NOMO-1 treated with dmso at 0.1 percent for 144 hours (cell line): ENCODE measurements at regions not wholly inside any gene's neighbourhood (a gene's known extent, or its start where the extent isn't known, plus 50 kb on each side); places are given as distances from the start of the nearest gene placed in this dataset.

Source experiments
- DNase-seq: peaks from one replicate; lab custom pipeline; 2025; ENCODE audit not compliant: unreplicated experiment; lab: John Stamatoyannopoulos, UW

GRCh38 chr10:44476409-44477045 lies 91.6 kb upstream of the CXCL12 start:
- no peak for DNase-seq

GRCh38 chr10:44477046-44477425 lies 92.1 kb upstream of the CXCL12 start:
- DNase-seq: no peak

- DNase-seq: no peak
These were observed 93.1 kb upstream of the CXCL12 start for GRCh38 chr10:44478040-44478439.

DNA sequence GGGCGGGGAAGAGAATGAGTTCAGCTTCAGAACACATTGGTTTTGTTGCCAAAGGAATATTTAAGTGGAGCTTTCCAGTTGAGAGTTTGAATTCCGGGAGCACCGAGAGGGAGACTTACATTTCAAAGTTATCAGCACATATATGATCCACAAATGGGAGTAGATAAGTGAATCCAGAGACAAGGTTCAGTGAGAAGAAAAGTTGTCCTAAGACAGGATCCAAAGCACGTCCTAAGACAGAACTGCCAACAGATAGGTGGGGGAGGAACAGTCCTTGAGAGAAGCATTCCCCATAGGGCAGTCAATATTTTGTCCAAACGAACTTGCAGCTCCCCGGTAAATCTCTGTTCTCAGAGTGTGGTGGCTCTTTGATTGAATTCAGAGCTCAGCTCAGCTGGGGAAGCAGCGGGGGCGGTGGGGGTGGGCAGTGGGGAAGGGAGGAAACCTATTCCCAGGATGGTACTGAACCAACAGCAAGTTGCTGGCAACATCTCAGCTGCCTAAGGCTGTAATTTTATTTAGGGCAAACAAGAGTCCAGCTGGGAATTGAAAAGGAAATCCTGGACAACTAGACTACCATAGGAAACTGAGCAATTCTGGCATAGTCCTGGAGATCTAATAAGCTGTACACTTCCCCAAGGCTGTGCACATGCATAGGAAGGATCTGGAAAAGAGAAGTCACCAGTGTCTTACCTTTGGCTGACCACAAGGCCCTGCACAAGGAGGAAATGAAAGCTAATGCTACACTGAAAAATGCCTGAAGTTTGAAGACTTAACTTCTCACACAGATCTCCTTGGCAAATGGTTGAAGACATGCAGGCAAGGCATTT lies 94.2 kb upstream of the CXCL12 start:
- DNase-seq: peak; percentile 31

DNA sequence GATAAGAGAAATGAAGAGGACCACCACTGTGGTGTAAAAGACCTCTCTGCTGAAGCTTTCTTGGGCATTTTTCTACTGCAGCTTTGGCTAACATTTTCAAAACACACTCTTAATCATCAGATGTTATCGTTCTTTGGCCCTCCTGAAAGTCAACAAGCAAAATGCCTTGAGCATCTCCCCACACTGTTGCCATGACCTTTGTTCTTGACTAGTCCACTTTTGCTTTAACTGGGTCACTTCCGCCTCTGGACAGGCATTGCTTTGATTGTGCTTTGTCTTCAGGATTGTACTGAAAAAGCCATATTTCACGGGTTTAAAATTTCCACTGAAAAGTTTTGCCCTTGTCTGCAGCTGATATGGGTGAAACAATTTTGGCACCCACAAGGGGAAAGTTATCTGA lies 107.8 kb upstream of the CXCL12 start:
- DNase-seq: no peak

DNA sequence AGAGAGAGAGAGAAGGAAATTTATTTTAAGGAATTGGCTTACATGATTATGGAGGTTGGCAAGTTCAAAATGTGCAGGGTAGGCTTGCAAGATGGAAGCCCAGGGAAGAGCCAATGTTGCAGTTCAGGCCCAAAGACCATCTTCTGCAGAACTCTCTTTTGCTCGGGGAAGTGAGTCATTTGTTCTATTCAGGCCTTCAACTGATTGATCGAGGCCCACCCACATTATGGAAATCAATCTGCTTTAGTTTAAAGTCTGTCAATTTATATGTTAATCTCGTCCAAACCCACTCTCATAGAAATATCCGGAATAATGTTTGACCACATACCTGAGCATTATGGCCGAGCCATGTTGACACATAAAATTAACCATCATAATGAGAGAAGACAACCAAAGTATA lies 113.3 kb upstream of the CXCL12 start:
- no peak for DNase-seq

- no peak for DNase-seq
These were observed 115.6 kb upstream of the CXCL12 start for GRCh38 chr10:44500451-44500850.

- no peak for DNase-seq
These were observed 121.5 kb upstream of the CXCL12 start for GRCh38 chr10:44506386-44506785.

- DNase-seq: no peak
These were observed 125.7 kb upstream of the CXCL12 start for GRCh38 chr10:44510379-44511115.

- no peak for DNase-seq
These were observed 126.3 kb upstream of the CXCL12 start for GRCh38 chr10:44511166-44511565.

- no peak for DNase-seq
These were observed 126.7 kb upstream of the CXCL12 start for GRCh38 chr10:44511601-44512000.

- no peak for DNase-seq
These were observed 127.6 kb upstream of the CXCL12 start for GRCh38 chr10:44512431-44513022.

DNA sequence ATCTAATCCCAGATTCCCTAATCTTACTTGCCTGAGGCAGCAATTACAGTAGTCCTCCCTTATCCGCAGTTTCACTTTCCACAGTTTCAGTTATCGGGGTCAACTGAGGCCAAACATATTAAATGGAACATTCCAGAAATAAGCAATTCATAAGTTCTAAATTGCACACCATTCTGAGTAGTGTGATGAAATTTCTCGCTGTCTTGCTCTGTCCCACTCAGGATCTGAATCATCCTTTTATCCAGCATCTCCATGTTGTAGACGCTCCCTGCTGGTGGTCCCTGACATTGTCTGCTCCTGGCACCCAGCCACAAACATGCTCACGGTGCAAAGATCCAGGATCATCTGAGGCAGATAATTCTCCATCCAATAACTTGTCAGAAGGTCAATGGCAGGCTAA lies 128.7 kb upstream of the CXCL12 start:
- DNase-seq: no peak

- no peak for DNase-seq
These were observed 132.0 kb upstream of the CXCL12 start for GRCh38 chr10:44516891-44517290.

DNA sequence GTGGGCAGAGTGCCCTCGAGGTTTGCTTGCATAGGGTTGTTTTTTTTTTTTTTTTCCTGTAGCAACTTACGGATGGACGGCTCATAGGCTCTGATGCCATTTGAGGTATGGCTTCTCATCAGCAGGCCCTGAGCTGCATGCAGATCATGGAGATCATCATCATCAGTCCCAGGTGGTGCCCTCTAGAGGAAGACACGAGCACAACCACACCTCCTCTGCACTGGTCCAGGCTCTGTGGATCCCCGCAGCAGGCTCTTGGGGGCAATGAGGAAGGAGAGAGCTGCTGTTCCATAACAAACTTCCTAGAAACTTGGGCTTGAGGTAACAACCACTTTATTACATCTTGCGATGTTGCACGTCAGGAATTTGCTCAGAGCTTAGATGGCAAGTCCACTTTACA lies 132.7 kb upstream of the CXCL12 start:
- no peak for DNase-seq

GRCh38 chr10:44519361-44519760 lies 134.5 kb upstream of the CXCL12 start:
- no peak for DNase-seq

- DNase-seq: no peak
These were observed 135.8 kb upstream of the CXCL12 start for GRCh38 chr10:44520651-44521050.

- no peak for DNase-seq
These were observed 154.3 kb upstream of the CXCL12 start for GRCh38 chr10:44539178-44539577.

DNA sequence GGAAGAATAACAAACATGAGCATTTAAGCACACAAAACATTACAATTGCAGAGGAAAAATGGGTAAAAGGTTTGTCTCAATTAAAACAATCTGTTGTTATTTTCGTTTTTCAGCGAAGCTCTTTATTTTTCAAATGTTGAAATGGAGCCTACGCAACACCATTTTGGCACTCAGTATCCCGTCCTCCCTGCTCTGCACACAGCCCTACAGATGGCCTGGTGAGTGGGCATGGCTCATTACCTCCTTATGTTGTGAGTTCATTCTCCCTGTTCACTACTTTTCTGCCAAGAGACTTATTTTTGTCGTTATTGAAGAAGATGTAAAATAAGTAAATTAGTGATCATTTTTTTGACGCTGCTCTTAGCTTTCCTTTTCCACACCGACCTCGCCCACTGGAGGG lies 167.8 kb upstream of the CXCL12 start:
- no peak for DNase-seq

DNA sequence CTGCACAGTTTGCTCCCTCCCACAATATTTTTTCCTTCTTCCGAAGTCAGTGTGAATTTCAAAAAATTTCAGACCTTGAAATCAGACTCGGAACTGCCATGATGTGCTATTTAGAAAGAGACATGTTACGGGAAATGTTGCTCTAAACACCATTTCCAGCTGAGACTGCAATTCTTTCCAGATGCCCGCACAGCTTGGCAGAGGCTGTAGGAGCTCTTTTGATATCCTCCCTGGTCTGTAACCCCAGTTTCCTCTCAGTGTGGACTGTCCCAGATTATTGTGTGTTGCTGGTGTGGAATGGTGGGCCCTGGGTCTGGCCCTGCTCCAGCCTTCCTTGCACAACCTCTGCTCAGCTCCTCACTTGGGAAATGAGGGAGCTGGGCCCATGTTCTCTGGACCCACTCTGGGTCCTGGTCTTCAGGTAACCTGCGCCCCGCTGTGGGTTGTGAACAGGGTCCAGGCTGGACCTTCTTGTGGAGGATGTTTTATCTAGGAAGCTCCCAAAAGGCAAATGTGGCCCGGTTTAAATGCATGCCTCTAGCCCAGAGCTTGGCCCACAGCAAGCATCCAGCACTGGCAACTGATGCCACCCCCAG lies 172.8 kb upstream of the CXCL12 start:
- no peak for DNase-seq

DNA sequence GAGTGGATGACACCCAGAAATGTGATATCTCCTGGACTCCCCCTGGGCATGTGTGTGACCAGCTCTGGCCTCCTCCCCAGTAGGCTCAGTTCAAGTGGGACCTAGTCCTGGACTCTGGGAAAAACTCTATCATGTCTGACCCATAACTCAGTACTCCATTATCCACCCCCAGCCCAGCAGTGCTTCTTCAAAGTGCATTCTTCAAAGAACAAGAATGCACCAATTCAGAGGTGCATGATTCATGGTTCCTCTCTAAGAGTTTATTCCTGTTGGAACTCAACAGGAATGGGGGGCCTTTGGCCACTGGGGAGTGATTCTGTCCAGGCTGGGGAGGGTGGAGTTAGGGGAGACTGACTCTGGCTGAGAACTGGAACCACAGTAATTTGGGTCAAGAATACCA lies 173.6 kb upstream of the CXCL12 start:
- DNase-seq: no peak
